ENCODE measurements at regions not wholly inside any gene's neighbourhood (a gene's known extent, or its start where the extent isn't known, plus 50 kb on each side); places are given as distances from the start of the nearest gene placed in this dataset.

DNA sequence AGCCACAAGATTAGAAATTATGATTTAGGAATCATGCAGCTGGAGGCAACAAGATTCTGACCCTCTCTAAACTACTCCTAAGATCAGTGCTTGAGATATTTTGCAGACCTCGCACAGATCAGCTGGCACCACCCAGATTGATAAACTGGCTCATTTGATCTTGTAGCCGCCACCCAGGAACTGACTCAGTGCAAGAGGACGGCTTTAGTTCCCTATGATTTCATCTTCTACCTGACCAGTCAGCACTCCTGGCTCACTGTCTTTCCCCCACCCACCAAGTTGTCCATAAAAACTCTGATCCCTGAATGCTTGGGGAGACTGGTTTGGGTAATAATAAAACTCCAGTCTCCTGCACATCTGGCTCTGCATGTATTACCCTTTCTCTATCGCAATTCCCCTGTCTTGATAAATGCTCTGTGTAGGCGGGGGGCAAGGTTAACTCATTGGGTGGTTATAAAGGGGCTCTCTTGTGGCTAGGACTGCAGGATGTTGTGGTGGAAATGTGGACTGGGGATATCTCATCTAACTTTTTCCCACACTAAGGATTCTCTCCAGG is 96.1 kb downstream of the ARL6IP6 start:
- TF ChIP-seq, protein P1, sequence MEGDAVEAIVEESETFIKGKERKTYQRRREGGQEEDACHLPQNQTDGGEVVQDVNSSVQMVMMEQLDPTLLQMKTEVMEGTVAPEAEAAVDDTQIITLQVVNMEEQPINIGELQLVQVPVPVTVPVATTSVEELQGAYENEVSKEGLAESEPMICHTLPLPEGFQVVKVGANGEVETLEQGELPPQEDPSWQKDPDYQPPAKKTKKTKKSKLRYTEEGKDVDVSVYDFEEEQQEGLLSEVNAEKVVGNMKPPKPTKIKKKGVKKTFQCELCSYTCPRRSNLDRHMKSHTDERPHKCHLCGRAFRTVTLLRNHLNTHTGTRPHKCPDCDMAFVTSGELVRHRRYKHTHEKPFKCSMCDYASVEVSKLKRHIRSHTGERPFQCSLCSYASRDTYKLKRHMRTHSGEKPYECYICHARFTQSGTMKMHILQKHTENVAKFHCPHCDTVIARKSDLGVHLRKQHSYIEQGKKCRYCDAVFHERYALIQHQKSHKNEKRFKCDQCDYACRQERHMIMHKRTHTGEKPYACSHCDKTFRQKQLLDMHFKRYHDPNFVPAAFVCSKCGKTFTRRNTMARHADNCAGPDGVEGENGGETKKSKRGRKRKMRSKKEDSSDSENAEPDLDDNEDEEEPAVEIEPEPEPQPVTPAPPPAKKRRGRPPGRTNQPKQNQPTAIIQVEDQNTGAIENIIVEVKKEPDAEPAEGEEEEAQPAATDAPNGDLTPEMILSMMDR (IDR thresholded peaks at IDR 0.05), result no peak
- TF ChIP-seq POLR2A (IDR thresholded peaks at IDR 0.05) (no peak), EP300 (IDR thresholded peaks at IDR 0.05; ENCODE audit: low read depth) (no peak)
